ENCODE measurements at regions not wholly inside any gene's neighbourhood (a gene's known extent, or its start where the extent isn't known, plus 50 kb on each side); places are given as distances from the start of the nearest gene placed in this dataset. TPM values are rescaled to one million over a fixed set of nuclear protein-coding genes. Genes with fewer than 3 reads are reported as not detected.

Small RNA genes in the stretch of these regions (microRNA-seq; reads per million reads assigned to microRNA genes)
- not detected for gene MIR7159 (ENCODE audit: borderline microRNAs expressed, borderline replicate concordance)

Small RNA genes in the stretch of these regions (small RNA-seq; reads per million reads assigned to genes)
- not detected for gene AL138889.2
- not detected for gene MIR7159
